C4-2B (cell line): ENCODE measurements at regions not wholly inside any gene's neighbourhood (a gene's known extent, or its start where the extent isn't known, plus 50 kb on each side); places are given as distances from the start of the nearest gene placed in this dataset.
"Not testable (repeated sequence)": the region's sequence is repeated elsewhere in the genome, so short reads cannot be mapped to it uniquely, and the experiment has no call there.

Source experiments
- H3K27ac ChIP-seq: fragments of 450-650 bp; 2 replicates; pipeline ENCODE4 v1.5.1; 2017
- CTCF ChIP-seq: fragments of 450-650 bp; conservative IDR thresholded peaks from 2 replicates; pipeline ENCODE4 v1.5.1; 2017; ENCODE audit warnings: mild to moderate bottlenecking
- ZFX ChIP-seq: fragments of 450-650 bp; IDR thresholded peaks from 2 replicates; pipeline ENCODE4 v1.6.1; 2017

GRCh38 chr1:212515329-212515760 lies 82.6 kb downstream of the NENF start:
- TF ChIP-seq CTCF (no peak), ZFX (no peak)
- H3K27ac ChIP-seq, result no peak overlapping the region

- not testable (repeated sequence) for H3K27ac ChIP-seq
Measured at GRCh38 chr1:212516012-212516411, 83.3 kb downstream of the NENF start.

GRCh38 chr1:212518188-212519054 lies 85.7 kb downstream of the NENF start:
- no peak for TF ChIP-seq ZFX
- no peak for TF ChIP-seq CTCF
- no peak overlapping the region for H3K27ac ChIP-seq

GRCh38 chr1:212519131-212519530 lies 86.4 kb downstream of the NENF start:
- no peak overlapping the region for H3K27ac ChIP-seq
- TF ChIP-seq CTCF (no peak), ZFX (no peak)

GRCh38 chr1:212520299-212520698 lies 87.6 kb downstream of the NENF start:
- TF ChIP-seq CTCF, result no peak
- no peak for TF ChIP-seq ZFX
- no peak overlapping the region for H3K27ac ChIP-seq

- H3K27ac ChIP-seq, result no peak overlapping the region
- no peak for TF ChIP-seq CTCF
- no peak for TF ChIP-seq ZFX
Measured at GRCh38 chr1:212520746-212521145, 87.8 kb upstream of the ATF3 start.

- TF ChIP-seq CTCF (no peak), ZFX (no peak)
- H3K27ac ChIP-seq, result no peak overlapping the region
Measured at GRCh38 chr1:212525479-212526110, 83.0 kb upstream of the ATF3 start.
